CD4-positive, alpha-beta T cell treated with Interleukin-17A for 1 hour (primary cell): ENCODE measurements at regions not wholly inside any gene's neighbourhood (a gene's known extent, or its start where the extent isn't known, plus 50 kb on each side); places are given as distances from the start of the nearest gene placed in this dataset.
A peak's percentile ranks its signal among the peaks of the same experiment; 100 is the strongest.
"Not testable (repeated sequence)": the region's sequence is repeated elsewhere in the genome, so short reads cannot be mapped to it uniquely, and the experiment has no call there.

Experiments
- DNase-seq: peaks from one replicate; pipeline ENCODE4 v3.0.0-alpha.2; 2020

DNA sequence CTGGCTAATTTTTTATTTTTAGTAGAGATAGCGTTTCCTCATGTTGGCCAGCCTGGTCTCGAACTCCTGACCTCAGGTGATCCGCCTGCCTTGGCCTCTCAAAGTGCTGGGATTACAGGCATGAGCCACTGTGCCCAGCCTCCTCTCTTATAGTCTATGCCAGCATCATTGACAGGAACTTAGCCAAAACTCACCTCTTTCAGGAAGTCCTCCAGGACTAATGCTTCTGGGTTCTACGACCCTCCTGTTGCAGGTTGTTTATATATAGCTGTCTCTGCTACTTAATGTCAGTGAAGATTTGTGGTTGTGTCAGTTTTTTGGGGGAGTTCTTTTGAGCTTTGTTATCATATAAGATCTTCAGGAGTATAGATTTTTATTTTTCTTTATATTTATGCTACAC is 112.1 kb upstream of the CDC42EP3 start:
- no peak for DNase-seq

DNA sequence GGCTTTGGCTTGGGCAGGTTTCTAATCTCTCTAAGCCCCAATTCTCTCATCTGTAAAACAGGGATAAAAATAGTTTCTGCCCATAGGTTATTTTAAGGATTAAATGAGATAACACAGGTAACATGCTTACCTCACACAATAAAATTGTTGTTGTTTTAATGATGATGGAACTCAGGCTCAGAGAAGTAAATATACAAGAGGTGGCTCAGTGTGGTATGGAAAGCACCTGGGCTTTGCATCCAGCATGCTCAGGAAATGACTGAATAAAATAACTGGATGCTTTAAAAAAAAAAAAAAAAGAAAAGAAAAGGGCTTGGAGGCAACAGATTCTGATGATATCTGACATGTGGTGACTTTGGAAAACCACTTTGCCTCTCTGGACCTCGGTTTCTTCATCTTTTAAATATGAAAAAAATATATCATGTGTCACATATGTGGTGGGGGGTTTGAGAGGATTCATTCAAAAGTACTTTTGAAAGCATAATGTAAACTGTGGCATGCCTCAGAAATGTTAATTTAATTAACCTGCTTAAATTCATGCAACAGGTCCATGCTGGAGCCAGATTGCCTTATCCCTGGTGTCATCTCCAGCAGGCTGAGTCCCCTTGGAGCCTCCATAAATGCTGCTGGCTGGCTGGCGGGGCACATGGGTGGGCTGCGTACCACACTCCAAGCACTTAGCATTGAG is 112.8 kb upstream of the CDC42EP3 start:
- no peak for DNase-seq

DNA sequence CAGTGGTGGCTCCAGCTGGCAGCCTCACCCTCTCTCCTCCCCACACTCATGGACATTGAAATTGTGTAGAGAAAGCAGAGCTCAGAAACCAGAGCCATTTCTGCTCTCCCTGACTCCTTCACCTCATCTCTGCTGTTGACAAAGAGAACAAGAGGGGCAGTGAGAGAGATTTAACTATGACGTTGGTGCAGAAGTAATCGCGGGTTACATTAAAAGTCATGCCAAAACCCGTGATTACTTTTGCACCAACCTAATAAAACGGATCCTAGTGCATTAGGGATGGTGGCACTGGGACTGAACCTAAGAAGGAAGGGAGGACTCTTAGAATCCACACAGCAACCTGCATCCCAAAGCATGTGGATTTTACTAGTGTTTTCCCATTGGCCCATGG is 113.3 kb upstream of the CDC42EP3 start:
- DNase-seq, result no peak

DNA sequence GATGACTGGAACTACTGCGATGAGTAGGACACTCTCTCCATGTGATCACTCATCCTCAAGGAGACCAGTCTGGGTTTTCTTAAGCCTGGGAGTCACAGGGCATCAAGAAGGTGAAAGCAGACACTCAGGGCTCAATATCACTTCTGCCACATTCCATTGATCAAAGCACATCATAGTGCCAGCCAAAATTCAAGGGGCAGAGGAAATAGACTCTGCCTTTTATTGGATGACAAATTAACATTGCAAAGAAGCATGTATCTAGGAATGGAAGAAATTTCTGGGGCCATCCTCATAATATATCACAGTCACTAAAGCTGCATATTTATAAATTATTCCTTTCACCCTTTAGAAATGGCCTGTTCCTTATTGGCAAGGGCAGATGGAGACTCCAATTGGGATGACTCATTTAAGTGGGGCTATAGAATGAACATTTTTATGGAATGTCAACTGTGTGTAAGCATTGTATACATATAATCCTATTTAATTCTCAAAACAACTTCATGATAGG is 114.8 kb upstream of the CDC42EP3 start:
- DNase-seq, result no peak

DNA sequence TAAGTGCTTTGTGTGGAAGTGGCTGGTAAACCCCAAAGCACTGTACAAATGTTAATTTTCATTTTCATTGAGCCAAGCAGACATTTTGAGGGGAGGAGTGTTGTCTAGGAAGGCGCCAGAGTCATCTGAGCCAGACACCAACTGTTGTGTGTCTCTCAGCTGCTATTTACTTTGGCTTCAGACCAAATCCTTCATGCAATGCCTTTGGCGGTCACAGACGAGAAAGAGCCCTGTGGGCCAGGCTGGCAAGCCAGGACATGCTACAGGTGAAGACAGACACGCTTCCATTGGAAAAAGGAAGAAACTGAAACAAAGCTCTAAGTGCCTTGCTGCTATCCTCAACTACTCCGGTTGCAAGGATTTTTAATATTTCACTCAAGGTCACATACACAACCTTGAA is 115.4 kb upstream of the CDC42EP3 start:
- DNase-seq, result no peak

DNA sequence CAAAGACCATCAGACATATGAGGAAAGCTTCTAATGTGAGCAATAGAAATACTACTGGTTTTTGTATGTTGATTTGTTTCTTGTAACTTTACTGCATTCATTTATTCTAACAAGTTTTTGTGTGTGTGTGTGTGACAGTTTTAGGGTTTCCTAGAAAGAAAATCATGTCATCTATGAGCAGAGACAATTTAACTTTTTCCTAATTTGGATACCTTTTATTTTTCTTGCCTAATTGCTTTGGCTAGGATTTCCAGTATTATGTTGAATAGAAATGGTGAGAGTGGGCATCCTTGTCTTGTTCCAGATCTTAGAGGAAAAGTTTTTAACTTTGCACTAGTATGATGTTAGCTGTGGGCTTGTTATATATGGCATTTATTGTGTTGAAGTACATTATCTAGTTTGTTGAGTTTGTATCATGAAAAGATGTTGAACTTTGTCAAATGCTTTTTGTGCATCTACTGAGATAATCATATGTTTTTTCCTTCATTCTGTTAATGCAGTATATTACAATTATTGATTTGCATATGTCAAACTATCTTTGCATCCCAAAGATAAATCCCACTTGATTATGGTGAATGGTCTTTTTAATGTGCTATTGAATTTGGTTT is 117.3 kb upstream of the CDC42EP3 start:
- no peak for DNase-seq

DNA sequence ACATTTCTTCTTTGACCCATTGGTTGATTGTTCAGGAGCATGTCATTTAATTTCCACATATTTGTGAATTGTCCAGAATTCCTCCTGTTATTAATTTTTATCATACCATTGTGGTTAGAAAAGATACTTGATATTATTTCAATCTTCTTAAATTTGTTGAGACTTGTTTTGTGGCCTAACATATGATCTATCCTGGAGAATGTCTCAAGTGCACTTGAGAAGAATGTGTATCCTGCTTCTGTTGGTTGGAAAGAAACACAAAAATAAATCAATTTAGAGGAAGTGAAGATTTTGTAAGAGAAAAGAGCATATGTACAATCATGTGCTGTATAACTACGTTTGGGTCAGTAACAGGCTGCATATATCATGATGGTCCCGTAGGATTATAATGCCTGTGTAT is 118.6 kb upstream of the CDC42EP3 start:
- no peak for DNase-seq

DNA sequence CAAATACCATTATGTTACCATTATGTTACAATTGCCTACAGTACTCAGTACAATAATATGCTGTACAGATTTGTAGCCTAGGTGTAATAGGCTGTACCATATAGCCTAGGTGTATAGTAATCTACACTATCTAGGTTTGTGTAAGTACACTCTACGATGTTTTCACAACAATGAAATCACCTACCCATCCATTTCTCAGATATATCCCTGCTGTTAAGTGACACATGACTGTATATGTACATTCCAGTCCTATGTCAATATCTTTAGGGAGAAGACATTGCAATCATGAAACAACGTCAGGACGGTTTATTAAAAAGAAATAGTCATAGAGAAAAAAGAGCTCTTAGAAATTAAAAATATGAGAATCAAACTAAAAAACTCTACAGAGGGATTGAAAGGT is 119.0 kb upstream of the CDC42EP3 start:
- DNase-seq, result no peak

DNA sequence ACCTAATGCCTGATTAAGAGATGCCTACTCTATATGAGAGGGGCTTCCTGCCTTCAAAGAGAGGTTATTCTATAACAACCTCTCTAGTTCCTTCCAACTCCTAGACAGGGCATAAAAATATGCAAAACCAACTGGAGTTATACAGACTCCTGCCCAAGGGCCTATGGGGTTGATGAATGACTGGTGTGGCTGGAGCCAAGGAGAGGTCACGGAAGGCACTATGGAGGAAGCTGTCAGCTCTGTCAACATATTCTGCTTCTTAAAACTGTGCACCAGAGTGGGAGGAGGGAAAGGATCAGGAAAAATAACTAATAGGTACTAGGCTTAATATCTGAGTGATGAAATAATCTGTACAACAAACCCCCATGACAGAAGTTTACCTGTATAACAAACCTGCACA is 120.9 kb upstream of the CDC42EP3 start:
- DNase-seq, result no peak

DNA sequence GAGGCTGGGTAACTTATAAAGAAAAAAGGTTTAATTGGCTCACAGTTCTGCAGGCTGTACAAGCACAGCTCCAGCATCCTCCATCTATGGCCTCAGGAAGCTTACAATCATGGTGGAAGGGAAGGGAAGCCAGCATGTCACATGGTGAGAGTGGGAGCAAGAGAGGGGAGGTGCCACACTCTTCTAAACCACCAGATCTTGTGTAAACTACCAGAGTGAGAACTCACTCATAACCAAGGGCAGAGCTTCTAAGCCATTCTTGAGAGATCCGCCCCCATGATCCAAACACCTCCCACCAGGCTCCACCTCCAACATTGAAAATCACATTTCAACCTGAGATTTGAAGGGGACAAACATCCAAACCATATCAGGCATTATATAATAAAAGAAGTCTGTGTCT is 121.6 kb upstream of the CDC42EP3 start:
- no peak for DNase-seq

DNA sequence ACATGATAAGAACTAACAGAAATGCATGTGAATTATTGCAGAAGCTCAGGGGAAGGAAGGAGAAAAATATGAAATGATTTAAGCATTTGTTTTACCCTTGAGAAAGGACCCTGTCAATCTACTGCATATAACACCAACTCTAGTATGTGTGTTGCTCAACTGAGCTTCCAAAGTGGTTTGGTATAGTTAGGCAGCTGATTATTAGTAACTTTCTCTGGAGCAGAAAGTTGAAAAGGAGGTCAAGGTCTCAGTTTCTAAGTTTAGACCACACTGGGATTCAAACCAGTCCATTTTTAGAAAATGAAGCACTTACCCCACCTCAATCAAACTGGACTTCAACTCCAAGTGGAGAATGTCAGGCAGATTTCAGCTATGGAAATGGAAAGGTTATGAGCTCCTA is 123.3 kb upstream of the CDC42EP3 start:
- DNase-seq, result no peak

DNA sequence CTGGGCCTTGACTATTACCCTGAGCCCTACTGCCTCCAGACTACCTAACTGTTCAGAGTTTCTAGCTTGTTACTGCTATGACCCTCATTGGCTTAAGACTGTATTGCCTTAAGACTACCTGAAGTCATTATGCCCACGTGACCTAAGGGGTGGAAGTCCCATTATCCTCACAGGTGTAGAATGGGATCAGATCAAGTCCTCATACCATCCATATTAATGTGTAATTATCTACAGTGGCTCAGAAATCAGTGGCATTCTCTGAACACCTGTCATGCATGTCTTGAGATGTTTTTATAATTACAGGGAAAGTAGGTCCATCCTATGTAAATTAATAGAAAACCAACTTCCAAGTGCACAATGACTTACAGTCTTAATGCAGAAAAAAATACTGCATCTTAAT is 124.0 kb upstream of the CDC42EP3 start:
- no peak for DNase-seq

DNA sequence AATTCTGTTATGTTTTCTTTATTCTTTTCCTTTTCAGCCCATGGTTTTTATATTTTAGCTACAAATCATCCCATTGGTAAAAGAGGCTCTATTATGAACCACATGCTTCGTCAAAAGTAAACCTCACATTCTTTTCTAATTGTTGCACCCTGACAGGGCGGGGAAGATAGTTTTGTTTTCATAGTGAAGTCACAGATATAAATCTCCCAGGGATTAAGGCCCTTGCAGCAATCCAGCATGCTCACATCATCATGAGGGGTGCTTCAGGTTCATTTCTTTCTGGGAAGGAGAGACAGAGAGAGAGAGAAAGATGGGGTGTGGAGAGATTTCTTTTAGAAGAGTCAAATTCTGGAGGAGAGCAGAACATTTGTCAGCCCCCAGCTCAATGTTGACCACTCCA is 124.5 kb upstream of the CDC42EP3 start:
- no peak for DNase-seq

DNA sequence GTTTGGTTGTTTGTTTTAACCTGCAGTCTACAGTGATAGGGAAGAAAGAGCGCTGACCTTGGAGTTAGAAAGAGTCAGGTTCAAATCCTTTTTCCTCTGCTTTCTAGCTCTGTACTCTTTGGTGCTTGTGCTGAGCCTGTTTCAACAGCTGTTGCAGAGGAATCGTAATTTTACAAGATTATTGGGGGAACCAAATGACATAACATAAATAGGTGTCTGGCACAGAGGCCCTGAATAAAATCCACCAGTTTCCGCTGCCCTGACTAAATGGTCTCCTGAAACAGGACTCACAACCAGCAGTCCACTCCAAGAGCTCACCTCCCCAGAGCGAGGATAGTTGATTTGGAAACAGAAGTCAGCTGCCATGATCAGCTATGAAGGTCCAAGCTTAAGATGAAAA is 125.0 kb upstream of the CDC42EP3 start:
- DNase-seq, result no peak

DNA sequence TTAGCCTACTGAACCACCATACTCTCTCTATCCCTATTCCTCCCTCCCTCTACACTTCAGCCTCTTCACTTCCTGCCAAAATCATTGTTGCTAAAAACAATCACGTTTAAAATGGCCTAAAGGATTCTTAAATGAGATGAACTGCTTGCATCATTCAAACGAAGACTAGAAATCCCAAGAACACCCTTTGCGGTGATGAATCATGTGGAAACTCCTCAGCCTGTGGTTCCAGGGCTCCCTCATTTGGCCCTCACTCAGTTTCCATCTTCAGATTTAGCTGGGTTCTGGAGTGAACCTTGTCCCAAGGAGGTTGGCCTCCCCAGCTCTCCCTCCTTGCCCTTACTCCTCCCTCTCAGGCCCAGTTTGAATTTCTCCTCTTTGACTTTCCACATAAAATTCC is 125.6 kb upstream of the CDC42EP3 start:
- no peak for DNase-seq

DNA sequence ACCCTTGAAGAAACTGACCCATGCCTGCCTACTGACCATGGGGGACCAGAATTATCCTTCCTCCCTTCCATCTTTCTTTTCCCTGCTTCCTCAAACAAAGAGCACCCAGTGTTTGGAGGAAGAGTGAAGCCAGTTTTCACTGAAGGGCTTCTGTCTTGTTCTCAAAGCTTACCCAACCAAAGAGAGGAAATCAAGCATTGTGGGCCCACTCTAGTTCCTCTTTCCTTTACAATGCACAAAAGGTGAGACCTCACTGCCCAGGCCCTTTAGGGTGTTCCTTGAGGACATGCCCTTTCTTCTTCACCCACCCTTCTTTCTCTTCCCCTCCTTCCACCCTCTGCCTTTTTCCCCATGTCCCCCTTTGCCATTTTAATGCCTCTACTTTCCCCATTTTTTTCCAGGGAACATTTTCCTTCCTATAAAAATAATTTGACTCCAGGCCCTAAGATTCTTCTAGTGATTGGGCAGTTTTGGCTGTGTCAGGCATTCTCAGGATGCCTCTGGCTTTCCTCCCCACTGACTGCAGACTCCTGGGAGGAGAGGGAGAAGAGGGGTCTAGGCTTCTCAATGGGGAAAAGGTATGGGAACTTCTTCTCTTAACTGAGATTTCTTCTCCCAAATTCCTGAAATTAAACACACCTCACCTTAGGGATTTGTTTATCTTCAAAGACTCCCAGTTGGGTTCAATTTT is 126.6 kb upstream of the RMDN2 start:
- DNase-seq, result no peak

DNA sequence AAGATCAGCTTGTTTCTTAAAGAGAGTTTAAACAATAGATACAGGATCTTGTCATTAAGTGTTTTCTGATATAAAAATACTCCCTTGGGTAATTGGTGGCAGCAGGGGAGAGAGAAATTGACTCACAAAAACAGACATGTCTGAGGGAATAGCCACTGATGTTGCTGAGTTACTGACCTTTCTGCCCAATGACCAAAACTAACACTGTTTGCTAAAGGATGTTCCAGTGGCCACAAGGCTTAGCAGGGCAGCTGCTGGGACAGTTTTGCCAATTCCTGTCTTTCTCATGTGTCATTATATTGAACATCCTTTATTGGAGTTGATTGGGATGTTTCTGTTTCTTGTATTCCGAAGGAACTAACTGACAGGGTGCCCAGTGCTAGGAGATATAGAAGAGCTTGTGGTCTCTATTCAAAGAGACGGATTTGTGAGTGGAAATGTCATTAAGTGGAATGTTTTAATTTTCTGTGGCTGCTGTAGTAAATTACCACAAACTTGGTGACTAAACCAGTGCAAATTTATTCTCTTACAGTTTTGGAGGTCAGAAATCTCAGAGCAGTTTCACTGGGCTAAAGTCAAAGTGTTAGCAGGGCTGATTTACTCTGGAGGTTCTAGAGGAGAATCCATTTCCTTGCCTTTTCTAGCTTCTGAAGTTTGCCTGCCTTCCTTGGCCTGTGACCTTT is 124.8 kb upstream of the RMDN2 start:
- no peak for DNase-seq

DNA sequence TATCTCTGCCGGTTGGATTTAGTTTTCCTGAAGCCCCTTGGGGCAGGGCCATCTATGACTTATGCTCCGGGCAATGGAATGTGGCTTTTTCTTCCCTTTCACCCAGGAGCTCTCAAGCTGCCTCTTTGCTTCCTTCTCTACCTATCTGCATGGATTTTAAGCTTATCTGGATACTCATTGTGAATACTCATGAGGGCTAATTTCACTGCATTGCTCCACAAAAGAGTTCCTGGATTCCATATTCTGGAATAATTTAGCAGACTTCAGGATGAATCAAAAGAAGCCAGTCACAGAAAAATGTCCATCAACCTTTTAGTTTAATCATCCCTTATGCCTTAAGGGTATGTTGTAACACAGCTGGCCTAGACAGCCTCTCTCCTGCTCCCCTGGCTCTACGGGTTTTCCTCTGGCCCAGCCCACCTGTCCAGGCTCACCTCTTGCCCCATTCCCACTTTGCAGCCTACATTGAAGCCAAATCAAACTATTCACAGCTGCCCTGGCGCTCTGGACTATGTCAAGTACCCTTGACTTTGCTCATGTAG is 122.8 kb upstream of the RMDN2 start:
- DNase-seq, result no peak

DNA sequence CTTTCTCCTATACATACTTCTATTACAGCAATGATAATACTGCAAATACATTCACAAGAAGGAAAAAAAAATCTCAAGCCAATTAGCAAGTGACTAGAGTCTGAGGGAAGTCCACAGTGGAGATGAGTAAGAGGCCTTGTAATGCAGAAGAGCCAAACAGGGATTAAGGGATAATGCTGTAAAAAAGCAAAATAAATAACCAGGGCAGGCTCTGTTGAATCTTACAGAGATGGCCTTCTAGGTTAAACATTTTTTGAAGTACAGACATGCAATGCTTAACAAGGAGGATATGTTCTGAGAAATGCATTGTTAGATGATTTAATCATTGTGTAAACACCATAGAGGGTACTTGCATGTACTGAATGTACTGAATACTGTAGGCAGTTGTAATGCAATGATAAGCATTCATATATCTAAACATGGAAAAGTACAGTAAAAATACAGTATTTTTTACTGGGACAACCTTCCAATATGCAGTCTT is 122.1 kb upstream of the RMDN2 start:
- no peak for DNase-seq

DNA sequence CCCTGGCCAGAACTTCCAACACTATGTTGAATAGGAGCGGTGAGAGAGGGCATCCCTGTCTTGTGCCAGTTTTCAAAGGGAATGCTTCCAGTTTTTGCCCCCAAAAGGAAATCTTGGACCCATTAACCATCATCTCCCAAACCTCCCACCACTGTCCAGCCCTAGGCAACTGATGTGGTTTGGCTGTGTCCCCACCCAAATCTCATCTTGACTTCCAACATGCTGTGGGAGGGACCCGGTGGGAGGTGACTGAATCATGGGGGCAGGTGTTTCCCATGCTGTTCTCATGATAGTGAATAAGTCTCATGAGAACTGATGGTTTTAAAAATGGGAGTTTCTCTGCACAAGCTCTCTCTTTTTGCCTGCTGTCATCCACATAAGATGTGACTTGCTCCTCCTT is 119.1 kb upstream of the RMDN2 start:
- DNase-seq, result not testable (repeated sequence)

DNA sequence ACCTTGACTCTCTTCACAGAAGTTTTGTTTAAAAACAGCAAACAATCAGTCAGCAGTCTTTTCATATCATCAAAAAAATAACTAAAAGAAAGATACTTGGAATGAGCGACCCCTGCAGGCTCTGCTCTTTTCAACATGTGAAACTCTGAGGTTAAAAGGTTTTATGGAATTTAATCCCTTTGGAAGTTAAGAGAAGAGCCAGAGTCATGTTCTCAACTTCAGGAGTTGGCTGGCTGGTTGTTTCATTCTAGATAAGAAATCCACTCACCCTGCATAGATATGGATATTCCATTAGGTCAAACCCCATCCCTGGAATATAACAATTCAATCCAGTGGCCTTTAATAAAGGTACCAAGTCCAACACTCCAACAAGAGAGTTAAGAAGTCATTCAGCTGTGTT is 115.6 kb upstream of the RMDN2 start:
- peak; percentile 35 for DNase-seq

DNA sequence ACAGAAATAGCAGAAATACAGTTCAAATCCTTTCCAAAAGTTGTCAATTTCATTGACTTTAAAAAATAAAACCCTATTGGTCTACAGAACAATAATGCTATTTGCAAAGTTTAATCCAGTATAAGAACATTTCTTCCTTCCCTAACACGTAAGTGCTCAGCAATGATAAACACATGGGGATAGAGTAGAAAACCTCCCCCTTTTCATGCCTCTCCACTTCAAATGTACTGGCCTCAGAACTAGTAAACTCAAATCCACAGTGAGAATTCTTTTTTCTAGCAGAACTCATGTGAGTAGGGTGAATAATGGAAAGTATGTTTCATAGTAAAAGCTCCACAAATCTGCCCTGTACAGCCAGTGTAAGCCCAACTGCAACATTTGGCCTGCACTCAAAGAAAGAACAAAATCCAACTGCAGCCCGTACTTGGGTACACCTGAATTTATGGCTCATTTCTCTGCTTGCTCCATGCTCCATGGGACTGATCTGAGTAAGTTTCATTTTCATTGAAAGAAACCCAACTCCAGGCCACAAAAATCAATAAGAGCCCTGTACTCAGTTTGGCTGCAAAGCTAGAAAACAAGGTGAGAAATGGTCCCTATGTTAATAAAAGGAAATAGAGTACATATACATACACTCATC is 115.0 kb upstream of the RMDN2 start:
- no peak for DNase-seq

DNA sequence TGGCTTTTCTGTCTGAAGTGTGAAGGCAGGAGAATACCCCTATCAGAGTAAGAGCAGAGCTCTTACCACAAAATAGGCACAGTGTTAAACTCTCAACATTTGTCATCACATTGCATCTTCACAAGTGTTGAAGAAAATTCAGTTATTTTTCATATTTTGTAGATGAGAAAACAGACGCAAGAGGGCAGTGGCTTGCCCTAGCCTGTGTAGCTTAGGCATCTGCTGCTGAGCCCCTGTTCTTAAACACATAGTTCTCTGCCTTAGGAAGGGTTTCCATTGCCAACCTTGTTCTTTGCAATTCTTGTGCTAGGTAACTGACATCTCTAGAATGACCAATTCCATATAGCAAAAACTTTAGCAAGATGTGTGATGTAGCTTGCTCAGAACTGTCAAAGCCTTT is 112.7 kb upstream of the RMDN2 start:
- DNase-seq, result no peak
